Caco-2 (cell line): ENCODE measurements at regions not wholly inside any gene's neighbourhood (a gene's known extent, or its start where the extent isn't known, plus 50 kb on each side); places are given as distances from the start of the nearest gene placed in this dataset.

Experiments
- BruUV-seq: library from RNA; stranded (reverse); fragments of 400-500 nt; replicated peaks from 2 replicates; lab custom pipeline; 2021; lab: Mats Ljungman, UMichigan
- CTCF ChIA-PET: fragments of 300-600 bp; sonication (Branson Sonifier 250); formaldehyde crosslinking; loops from one replicate; lab custom pipeline; 2022; ENCODE audit warnings: antibody characterized with exemption; lab: Charles Lee
- POLR2A ChIA-PET: fragments of 300-600 bp; sonication (Branson Sonifier 250); formaldehyde crosslinking; loops from one replicate; lab custom pipeline; 2022; ENCODE audit warnings: antibody characterized with exemption; lab: Charles Lee
- DNase-seq, 2 experiments: peaks; one replicate each; pipeline versions ENCODE4 v3.0.0 to v3.0.0-alpha.2; 2020 to 2022
- H3K27me3 ChIP-seq: replicated peaks from 2 replicates; pipeline ENCODE4 v1.6.0; 2011; ENCODE audit warnings: low read length; ENCODE audit not compliant: control insufficient read depth, insufficient read depth
- H3K36me3 ChIP-seq: 2 replicates; pipeline ENCODE4 v1.5.1; 2011; ENCODE audit warnings: low read length; ENCODE audit not compliant: control insufficient read depth, insufficient read depth
- H3K4me1 ChIP-seq: fragments of 250-450 bp; sonication (Bioruptor Pico); 2 replicates; pipeline ENCODE4 v1.5.1; 2020; ENCODE audit warnings: mild to moderate bottlenecking
- H3K4me3 ChIP-seq: 2 replicates; pipeline ENCODE4 v1.5.1; 2011; ENCODE audit warnings: low read depth, mild to moderate bottlenecking, control low read depth, low read length
- H3K9me3 ChIP-seq: fragments of 250-450 bp; sonication (Bioruptor Pico); 2 replicates; pipeline ENCODE4 v1.5.1; 2020; ENCODE audit warnings: mild to moderate bottlenecking, moderate library complexity
- H3K27ac Mint-ChIP-seq: one replicate; pipeline ENCODE4 v1.8.0; 2022; ENCODE audit warnings: mixed read lengths; ENCODE audit not compliant: unreplicated experiment
- H3K27me3 Mint-ChIP-seq: one replicate; pipeline ENCODE4 v1.8.0; 2022; ENCODE audit warnings: mixed read lengths; ENCODE audit not compliant: insufficient read depth, unreplicated experiment
- H3K36me3 Mint-ChIP-seq: one replicate; pipeline ENCODE4 v1.8.0; 2022; ENCODE audit warnings: mild to moderate bottlenecking, mixed read lengths; ENCODE audit not compliant: insufficient read depth, unreplicated experiment
- H3K4me1 Mint-ChIP-seq: one replicate; pipeline ENCODE4 v1.8.0; 2022; ENCODE audit warnings: low read depth, mixed read lengths; ENCODE audit not compliant: unreplicated experiment
- H3K4me3 Mint-ChIP-seq: one replicate; pipeline ENCODE4 v1.8.0; 2022; ENCODE audit warnings: mild to moderate bottlenecking, moderate library complexity, mixed read lengths; ENCODE audit not compliant: unreplicated experiment
- H3K9me3 Mint-ChIP-seq: one replicate; pipeline ENCODE4 v1.8.0; 2022; ENCODE audit warnings: mixed read lengths; ENCODE audit not compliant: unreplicated experiment
- intact Hi-C: fragments of 100-400 bp; cut with micrococcal nuclease; formaldehyde crosslinking; loops from one replicate; pipeline ENCODE4 v1.10.0; 2022; ENCODE audit not compliant: unreplicated experiment
- TF ChIP-seq, protein P1 (sequence below), 2 experiments: fragments of 200-600 bp in 1 of 2; IDR thresholded peaks; 1 replicate in 1 of 2; 2 replicates in 1 of 2; pipeline versions ENCODE4 v1.5.1 to v1.8.0; 2011 to 2022; ENCODE audit warnings: antibody characterized with exemption in 1 of 2, control low read depth in 1 of 2, inconsistent platforms in 1 of 2, low read depth in 1 of 2, low read length in 1 of 2, mild to moderate bottlenecking in 1 of 2, moderate library complexity in 1 of 2; ENCODE audit not compliant: insufficient read depth in 1 of 2, severe bottlenecking in 1 of 2, unreplicated experiment in 1 of 2

DNA sequence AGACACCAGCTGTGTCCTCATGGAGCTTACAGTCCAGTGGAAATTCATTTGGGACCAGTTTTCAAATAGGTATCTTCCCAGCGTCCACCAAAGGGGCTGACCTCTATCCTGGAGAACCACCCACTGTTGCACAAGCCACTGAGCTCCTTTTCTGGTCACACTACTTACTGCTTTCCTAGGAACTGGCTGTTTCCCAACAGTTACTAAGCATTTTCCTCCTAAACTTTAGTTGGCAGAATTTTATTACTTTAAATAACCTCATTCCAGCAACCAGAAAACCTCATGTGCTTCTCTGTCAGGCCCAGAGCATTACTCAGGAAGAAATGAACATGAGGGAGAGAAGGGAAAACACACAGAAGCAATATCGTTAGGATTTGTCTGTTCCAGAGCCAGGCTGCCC is 183.1 kb downstream of the GPAM start:
- Mint-ChIP-seq H3K36me3 (no peaks in the 10 kb centered on the region), H3K9me3 (no peaks in the 10 kb centered on the region), H3K4me1 (no peaks in the 10 kb centered on the region), H3K27ac (no peak overlapping the region), H3K27me3 (peaks cover 8% of the 10 kb centered on the region), H3K4me3 (no peak overlapping the region)
- Histone ChIP-seq H3K4me1 (no peaks in the 10 kb centered on the region), H3K4me3 (no peak overlapping the region), H3K36me3 (no peaks in the 10 kb centered on the region), H3K27me3 (no peaks in the 10 kb centered on the region), H3K9me3 (no peaks in the 10 kb centered on the region)
- intact Hi-C loops = no loop called here
- TF ChIP-seq, protein P1, sequence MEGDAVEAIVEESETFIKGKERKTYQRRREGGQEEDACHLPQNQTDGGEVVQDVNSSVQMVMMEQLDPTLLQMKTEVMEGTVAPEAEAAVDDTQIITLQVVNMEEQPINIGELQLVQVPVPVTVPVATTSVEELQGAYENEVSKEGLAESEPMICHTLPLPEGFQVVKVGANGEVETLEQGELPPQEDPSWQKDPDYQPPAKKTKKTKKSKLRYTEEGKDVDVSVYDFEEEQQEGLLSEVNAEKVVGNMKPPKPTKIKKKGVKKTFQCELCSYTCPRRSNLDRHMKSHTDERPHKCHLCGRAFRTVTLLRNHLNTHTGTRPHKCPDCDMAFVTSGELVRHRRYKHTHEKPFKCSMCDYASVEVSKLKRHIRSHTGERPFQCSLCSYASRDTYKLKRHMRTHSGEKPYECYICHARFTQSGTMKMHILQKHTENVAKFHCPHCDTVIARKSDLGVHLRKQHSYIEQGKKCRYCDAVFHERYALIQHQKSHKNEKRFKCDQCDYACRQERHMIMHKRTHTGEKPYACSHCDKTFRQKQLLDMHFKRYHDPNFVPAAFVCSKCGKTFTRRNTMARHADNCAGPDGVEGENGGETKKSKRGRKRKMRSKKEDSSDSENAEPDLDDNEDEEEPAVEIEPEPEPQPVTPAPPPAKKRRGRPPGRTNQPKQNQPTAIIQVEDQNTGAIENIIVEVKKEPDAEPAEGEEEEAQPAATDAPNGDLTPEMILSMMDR (IDR thresholded peaks at IDR 0.05; ENCODE audit: insufficient read depth in 1 of 2, low read depth in 1 of 2, low read length in 1 of 2, severe bottlenecking in 1 of 2, unreplicated experiment in 1 of 2) = no peak
- DNase-seq = no peak
- BruUV-seq = no TSS peak
- ChIA-PET POLR2A (no interaction called here), CTCF (no interaction called here)

DNA sequence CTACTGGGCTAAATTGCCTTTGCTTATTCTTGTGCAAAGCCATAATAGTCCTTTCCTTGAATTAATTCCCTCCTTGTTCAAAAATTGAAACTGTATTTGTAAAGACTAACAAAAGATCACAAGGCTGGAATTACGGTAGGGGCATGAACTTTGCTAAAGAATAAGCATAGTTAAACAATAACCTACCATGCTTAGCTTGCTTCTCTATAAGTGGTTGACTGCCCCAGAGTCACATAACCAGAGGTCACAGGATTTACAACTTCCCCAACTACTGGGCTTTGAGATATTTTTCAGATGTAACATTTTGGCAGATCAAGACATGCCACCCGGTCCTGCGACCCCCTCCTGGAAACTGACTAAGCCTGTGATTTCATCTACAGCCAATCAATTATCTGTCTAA is 181.4 kb downstream of the GPAM start:
- intact Hi-C loops = no loop called here
- no peaks in the 10 kb centered on the region for H3K9me3 ChIP-seq
- no peaks in the 10 kb centered on the region for H3K36me3 Mint-ChIP-seq
- no peak overlapping the region for H3K27ac Mint-ChIP-seq
- DNase-seq = no peak
- H3K27me3 ChIP-seq = no peaks in the 10 kb centered on the region; the same call in 1 of the 2 replicates
- no peaks in the 10 kb centered on the region for H3K9me3 Mint-ChIP-seq
- no TSS peak for BruUV-seq
- H3K4me3 ChIP-seq = no peak overlapping the region
- ChIA-PET POLR2A (no interaction called here), CTCF (no interaction called here)
- H3K4me1 ChIP-seq = no peaks in the 10 kb centered on the region
- H3K4me3 Mint-ChIP-seq = no peak overlapping the region
- H3K36me3 ChIP-seq = no peaks in the 10 kb centered on the region
- TF ChIP-seq, protein P1 (IDR thresholded peaks at IDR 0.05; ENCODE audit: insufficient read depth in 1 of 2, low read depth in 1 of 2, low read length in 1 of 2, severe bottlenecking in 1 of 2, unreplicated experiment in 1 of 2) = no peak
- peaks cover 5% of the 10 kb centered on the region for H3K27me3 Mint-ChIP-seq
- H3K4me1 Mint-ChIP-seq = no peaks in the 10 kb centered on the region

DNA sequence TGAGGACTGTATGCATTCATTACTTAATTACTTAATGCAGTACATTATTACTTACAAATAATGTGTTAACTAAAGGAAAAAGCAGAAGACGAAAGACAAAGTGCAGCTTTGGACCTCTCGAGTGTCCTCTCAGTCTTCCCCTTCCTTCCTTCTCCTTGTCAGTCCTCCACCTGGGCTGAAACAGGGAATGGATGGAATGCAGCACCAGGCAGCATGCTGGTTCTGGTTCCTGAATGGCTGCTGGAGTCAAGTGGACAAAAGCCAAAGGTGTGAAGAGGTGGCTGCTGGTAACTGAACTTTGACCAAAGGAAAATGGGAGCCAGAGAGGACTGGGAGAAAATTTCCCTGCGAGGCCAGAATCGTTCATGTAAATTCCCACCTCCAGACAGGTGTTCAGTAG is 179.5 kb downstream of the GPAM start:
- H3K9me3 Mint-ChIP-seq = no peaks in the 10 kb centered on the region
- Histone ChIP-seq H3K9me3 (no peaks in the 10 kb centered on the region), H3K27me3 (no peaks in the 10 kb centered on the region; the same call in 1 of the 2 replicates), H3K4me3 (no peak overlapping the region), H3K4me1 (no peaks in the 10 kb centered on the region), H3K36me3 (no peaks in the 10 kb centered on the region)
- intact Hi-C loops = no loop called here
- peaks cover 5% of the 10 kb centered on the region for H3K27me3 Mint-ChIP-seq
- no peak for DNase-seq
- H3K27ac Mint-ChIP-seq = no peak overlapping the region
- no peaks in the 10 kb centered on the region for H3K4me1 Mint-ChIP-seq
- CTCF ChIA-PET = no interaction called here
- no TSS peak for BruUV-seq
- TF ChIP-seq, protein P1 (IDR thresholded peaks at IDR 0.05; ENCODE audit: insufficient read depth in 1 of 2, low read depth in 1 of 2, low read length in 1 of 2, severe bottlenecking in 1 of 2, unreplicated experiment in 1 of 2) = no peak
- POLR2A ChIA-PET = no interaction called here
- no peak overlapping the region for H3K4me3 Mint-ChIP-seq
- H3K36me3 Mint-ChIP-seq = no peaks in the 10 kb centered on the region
